ENCODE measurements at regions not wholly inside any gene's neighbourhood (a gene's known extent, or its start where the extent isn't known, plus 50 kb on each side); places are given as distances from the start of the nearest gene placed in this dataset.
"Not testable (repeated sequence)": the region's sequence is repeated elsewhere in the genome, so short reads cannot be mapped to it uniquely, and the experiment has no call there.

- not testable (repeated sequence) for TF ChIP-seq CTCF (tag by site-specific recombination; IDR thresholded peaks at IDR 0.05); ZBTB11 (tag by site-specific recombination; conservative IDR thresholded peaks at IDR 0.05; ENCODE audit: low read depth); ZNF341 (tag by site-specific recombination; IDR thresholded peaks at IDR 0.05; ENCODE audit: low read depth); AEBP2 (tag by site-specific recombination; IDR thresholded peaks at IDR 0.05; ENCODE audit: borderline replicate concordance); ZNF324 (tag by site-specific recombination; IDR thresholded peaks at IDR 0.05); ZNF660 (tag by site-specific recombination; IDR thresholded peaks at IDR 0.05); TCF7L2 (IDR thresholded peaks at IDR 0.05; ENCODE audit: borderline replicate concordance, low read depth, low read length); PBX3 (CRISPR knock-in tag; IDR thresholded peaks at IDR 0.05); ZNF138 (tag by site-specific recombination; IDR thresholded peaks at IDR 0.05; ENCODE audit: borderline replicate concordance); ZNF777 (tag by site-specific recombination; IDR thresholded peaks at IDR 0.05; ENCODE audit: borderline replicate concordance); TRIM28 (IDR thresholded peaks at IDR 0.05; ENCODE audit: borderline replicate concordance, low read length)
Observed at GRCh38 chr2:238514024-238514423, 87.3 kb downstream of the ASB1 start.
